ENCODE measurements at regions not wholly inside any gene's neighbourhood (a gene's known extent, or its start where the extent isn't known, plus 50 kb on each side); places are given as distances from the start of the nearest gene placed in this dataset.

DNA sequence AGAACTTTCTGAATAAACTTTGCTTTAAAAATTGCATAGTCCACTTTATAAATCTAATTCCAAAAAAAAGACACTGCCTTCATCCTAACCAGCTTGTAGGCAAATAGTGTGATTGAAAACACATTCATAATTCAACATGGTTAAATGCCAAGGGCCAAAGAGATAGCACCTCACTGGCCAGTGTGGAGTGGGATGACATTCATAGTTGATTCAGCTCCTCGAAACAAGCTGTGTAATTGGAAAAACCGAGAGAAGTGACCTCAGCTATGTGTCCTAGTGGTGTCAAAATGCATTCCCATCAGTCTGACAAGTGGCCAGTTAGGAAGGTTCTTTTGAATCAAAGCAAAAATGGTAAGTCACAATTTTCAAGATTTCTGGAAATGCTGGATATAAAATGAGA, 1068.5 kb upstream of the CELF4 start:
- no peak for TF ChIP-seq POLR2A (IDR thresholded peaks at IDR 0.05)
- TF ChIP-seq, protein P1, sequence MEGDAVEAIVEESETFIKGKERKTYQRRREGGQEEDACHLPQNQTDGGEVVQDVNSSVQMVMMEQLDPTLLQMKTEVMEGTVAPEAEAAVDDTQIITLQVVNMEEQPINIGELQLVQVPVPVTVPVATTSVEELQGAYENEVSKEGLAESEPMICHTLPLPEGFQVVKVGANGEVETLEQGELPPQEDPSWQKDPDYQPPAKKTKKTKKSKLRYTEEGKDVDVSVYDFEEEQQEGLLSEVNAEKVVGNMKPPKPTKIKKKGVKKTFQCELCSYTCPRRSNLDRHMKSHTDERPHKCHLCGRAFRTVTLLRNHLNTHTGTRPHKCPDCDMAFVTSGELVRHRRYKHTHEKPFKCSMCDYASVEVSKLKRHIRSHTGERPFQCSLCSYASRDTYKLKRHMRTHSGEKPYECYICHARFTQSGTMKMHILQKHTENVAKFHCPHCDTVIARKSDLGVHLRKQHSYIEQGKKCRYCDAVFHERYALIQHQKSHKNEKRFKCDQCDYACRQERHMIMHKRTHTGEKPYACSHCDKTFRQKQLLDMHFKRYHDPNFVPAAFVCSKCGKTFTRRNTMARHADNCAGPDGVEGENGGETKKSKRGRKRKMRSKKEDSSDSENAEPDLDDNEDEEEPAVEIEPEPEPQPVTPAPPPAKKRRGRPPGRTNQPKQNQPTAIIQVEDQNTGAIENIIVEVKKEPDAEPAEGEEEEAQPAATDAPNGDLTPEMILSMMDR (IDR thresholded peaks at IDR 0.05 in 8 of 11, conservative IDR thresholded peaks at IDR 0.05 in 3 of 11), result no peak
- no peak for TF ChIP-seq POLR2AphosphoS5 (IDR thresholded peaks at IDR 0.05)
